H9 (cell line): ENCODE measurements at regions not wholly inside any gene's neighbourhood (a gene's known extent, or its start where the extent isn't known, plus 50 kb on each side); places are given as distances from the start of the nearest gene placed in this dataset.

Experiments
- DNase-seq: peaks from one replicate; pipeline ENCODE4 v3.0.0-alpha.2; 2017
- H2AFZ ChIP-seq: one replicate; pipeline ENCODE4 v1.6.1; 2013; ENCODE audit warnings: mild to moderate bottlenecking, low read length, control low read depth, moderate library complexity
- H2AK5ac ChIP-seq: 2 replicates; pipeline ENCODE4 v1.6.1; 2013; ENCODE audit warnings: low read length, control low read depth, mixed read lengths; ENCODE audit not compliant: insufficient read length
- H2BK120ac ChIP-seq: one replicate; pipeline ENCODE4 v1.6.1; 2013; ENCODE audit warnings: low read depth, mild to moderate bottlenecking, low read length, control low read depth, inconsistent platforms; ENCODE audit not compliant: poor library complexity, severe bottlenecking
- H2BK12ac ChIP-seq: 2 replicates; pipeline ENCODE4 v1.6.1; 2013; ENCODE audit warnings: low read length, control low read depth, mixed read lengths, low read depth; ENCODE audit not compliant: insufficient read length
- H2BK15ac ChIP-seq: 2 replicates; pipeline ENCODE4 v1.6.1; 2013; ENCODE audit warnings: low read depth, low read length, control low read depth
- H2BK20ac ChIP-seq: one replicate; pipeline ENCODE4 v1.6.1; 2013; ENCODE audit warnings: low read depth, mild to moderate bottlenecking, low read length, control low read depth, inconsistent platforms; ENCODE audit not compliant: poor library complexity, severe bottlenecking
- H2BK5ac ChIP-seq: 2 replicates; pipeline ENCODE4 v1.6.1; 2013; ENCODE audit warnings: low read length, control low read depth, mixed read lengths; ENCODE audit not compliant: insufficient read length
- H3K14ac ChIP-seq: 2 replicates; pipeline ENCODE4 v1.6.1; 2013; ENCODE audit warnings: low read length, control low read depth; ENCODE audit not compliant: insufficient read depth
- H3K18ac ChIP-seq: 2 replicates; pipeline ENCODE4 v1.6.1; 2013; ENCODE audit warnings: low read depth, mild to moderate bottlenecking, mixed read lengths, low read length, control low read depth; ENCODE audit not compliant: insufficient read length
- H3K23ac ChIP-seq: 2 replicates; pipeline ENCODE4 v1.6.1; 2013; ENCODE audit warnings: low read length, control low read depth, mixed read lengths, low read depth; ENCODE audit not compliant: insufficient read length
- H3K23me2 ChIP-seq: 2 replicates; pipeline ENCODE4 v1.6.1; 2013; ENCODE audit warnings: low read depth, mild to moderate bottlenecking, mixed read lengths, low read length, control low read depth; ENCODE audit not compliant: insufficient read length, poor library complexity, severe bottlenecking
- H3K27ac ChIP-seq: 2 replicates; pipeline ENCODE4 v1.5.1; 2013; ENCODE audit warnings: low read length, control low read depth, mixed read lengths, low read depth; ENCODE audit not compliant: insufficient read length
- H3K27me3 ChIP-seq: 2 replicates; pipeline ENCODE4 v1.6.1; 2013; ENCODE audit warnings: low read length, control low read depth, inconsistent platforms; ENCODE audit not compliant: insufficient read depth
- H3K4ac ChIP-seq: 2 replicates; pipeline ENCODE4 v1.6.1; 2013; ENCODE audit warnings: low read depth, mild to moderate bottlenecking, control low read depth, inconsistent platforms, low read length, moderate library complexity
- H3K4me1 ChIP-seq: 2 replicates; pipeline ENCODE4 v1.6.1; 2013; ENCODE audit warnings: low read length, control low read depth, inconsistent platforms; ENCODE audit not compliant: insufficient read depth
- H3K4me2 ChIP-seq: 2 replicates; pipeline ENCODE4 v1.6.1; 2013; ENCODE audit warnings: low read length, control low read depth, mixed read lengths; ENCODE audit not compliant: insufficient read length, insufficient read depth
- H3K56ac ChIP-seq: 2 replicates; pipeline ENCODE4 v1.6.1; 2013; ENCODE audit warnings: low read depth, mild to moderate bottlenecking, mixed read lengths, low read length, control low read depth; ENCODE audit not compliant: insufficient read length
- H3K79me1 ChIP-seq: 2 replicates; pipeline ENCODE4 v1.6.1; 2013; ENCODE audit warnings: low read depth, mild to moderate bottlenecking, moderate library complexity, low read length, control low read depth, inconsistent platforms; ENCODE audit not compliant: insufficient read depth, poor library complexity, severe bottlenecking
- H3K79me2 ChIP-seq: 2 replicates; pipeline ENCODE4 v1.6.1; 2013; ENCODE audit warnings: low read length, control low read depth, inconsistent platforms; ENCODE audit not compliant: insufficient read depth
- H3K9ac ChIP-seq: 2 replicates; pipeline ENCODE4 v1.6.1; 2013; ENCODE audit warnings: low read length, control low read depth, mixed read lengths; ENCODE audit not compliant: insufficient read length; ENCODE audit errors: extremely low read depth
- H3K9me3 ChIP-seq: one replicate; pipeline ENCODE4 v1.6.1; 2013; ENCODE audit warnings: low read depth, low read length, inconsistent platforms; ENCODE audit not compliant: control insufficient read depth
- H3T11ph ChIP-seq: one replicate; pipeline ENCODE4 v1.6.1; 2013; ENCODE audit warnings: mild to moderate bottlenecking, low read length, control low read depth, inconsistent platforms
- H4K20me1 ChIP-seq: one replicate; pipeline ENCODE4 v1.6.1; 2013; ENCODE audit not compliant: control insufficient read depth, insufficient read length, insufficient read depth
- H4K5ac ChIP-seq: 2 replicates; pipeline ENCODE4 v1.6.1; 2013; ENCODE audit warnings: low read depth, mild to moderate bottlenecking, mixed read lengths, low read length, control low read depth; ENCODE audit not compliant: insufficient read length
- H4K8ac ChIP-seq: replicated peaks from 2 replicates; pipeline ENCODE4 v1.6.1; 2013; ENCODE audit warnings: low read length, control low read depth, mixed read lengths, low read depth; ENCODE audit not compliant: insufficient read length
- H4K91ac ChIP-seq: 2 replicates; pipeline ENCODE4 v1.6.1; 2013; ENCODE audit warnings: low read depth, mild to moderate bottlenecking, moderate library complexity, mixed read lengths, low read length, control low read depth; ENCODE audit not compliant: insufficient read length
- H3K27ac Mint-ChIP-seq, 3 experiments: 2 replicates in 2 of 3; 3 replicates in 1 of 3; pipeline ENCODE4 v1.8.0; 2020 to 2021; ENCODE audit warnings: mixed read lengths in 3 of 3, mild to moderate bottlenecking in 1 of 3, moderate library complexity in 1 of 3
- H3K27me3 Mint-ChIP-seq: 2 replicates; pipeline ENCODE4 v1.8.0; 2021; ENCODE audit warnings: low read depth, mild to moderate bottlenecking, moderate library complexity, mixed read lengths
- H3K36me3 Mint-ChIP-seq, 3 experiments: 2 replicates in 2 of 3; 3 replicates in 1 of 3; pipeline ENCODE4 v1.8.0; 2020 to 2021; ENCODE audit warnings: low read depth in 3 of 3, mixed read lengths in 3 of 3; ENCODE audit not compliant: insufficient read depth in 1 of 3
- H3K4me1 Mint-ChIP-seq, 2 experiments: 2 replicates each; pipeline ENCODE4 v1.8.0; 2020; ENCODE audit warnings: mixed read lengths in 2 of 2
- H3K4me3 Mint-ChIP-seq, 2 experiments: 2 replicates in 1 of 2; 3 replicates in 1 of 2; pipeline ENCODE4 v1.8.0; 2020 to 2021; ENCODE audit warnings: mild to moderate bottlenecking in 2 of 2, mixed read lengths in 2 of 2, moderate library complexity in 1 of 2
- H3K9me3 Mint-ChIP-seq, 2 experiments: 2 replicates in 1 of 2; 3 replicates in 1 of 2; pipeline ENCODE4 v1.8.0; 2020; ENCODE audit warnings: mild to moderate bottlenecking in 2 of 2, mixed read lengths in 2 of 2, moderate library complexity in 1 of 2
- whole genome bisulfite sequencing: extraction: QIAGEN DNeasy Blood & Tissue Kit; methylation state at CpG from one replicate; pipeline ENCODE4 v1.1.7; 2013; ENCODE audit warnings: missing lambda C conversion rate, low lambda C conversion rate, mixed read lengths; ENCODE audit not compliant: insufficient read length; ENCODE audit errors: extremely low coverage; 5-methylcytosine and 5-hydroxymethylcytosine counted together
- TF ChIP-seq, protein P1 (sequence below): fragments of 200-600 bp; sonication (generic); conservative IDR thresholded peaks from 3 replicates; pipeline ENCODE4 v1.8.0; 2021; ENCODE audit warnings: antibody characterized with exemption, mild to moderate bottlenecking

DNA sequence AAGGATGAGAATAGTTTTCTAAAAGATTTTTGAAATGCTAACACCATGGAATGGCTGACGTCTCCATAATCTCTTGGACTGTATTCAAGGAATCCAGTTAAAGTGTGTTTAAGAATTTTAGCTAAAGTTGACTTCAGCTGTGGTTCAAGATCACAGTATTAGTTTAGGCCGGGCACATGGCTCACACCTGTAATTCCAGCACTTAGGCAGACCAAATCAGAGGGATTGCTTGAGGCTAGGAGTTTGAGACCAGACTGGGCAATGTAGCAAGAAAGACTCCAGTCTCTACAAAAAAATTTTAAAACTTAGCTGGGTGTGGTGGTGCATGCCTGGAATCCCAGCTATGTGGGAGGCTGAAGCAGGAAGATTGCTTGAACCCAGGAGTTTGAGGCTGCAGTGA is 68.2 kb downstream of the RFPL4B start:
- Histone ChIP-seq H2BK5ac (no peak overlapping the region), H3K27ac (no peak overlapping the region), H4K20me1 (no peaks in the 10 kb centered on the region), H2AK5ac (no peak overlapping the region), H2BK12ac (no peak overlapping the region), H3K27me3 (no peaks in the 10 kb centered on the region), H2AFZ (no peak overlapping the region), H4K5ac (no peak overlapping the region), H3K4me2 (no peak overlapping the region), H2BK20ac (no peak overlapping the region), H3K9me3 (no peaks in the 10 kb centered on the region), H3K14ac (no peak overlapping the region), H3K56ac (no peak overlapping the region), H3T11ph (no peak overlapping the region), H3K23me2 (no peaks in the 10 kb centered on the region), H3K18ac (no peak overlapping the region), H3K79me1 (no peaks in the 10 kb centered on the region), H4K91ac (no peak overlapping the region), H4K8ac (no peak overlapping the region), H3K4ac (no peak overlapping the region), H3K23ac (no peak overlapping the region), H2BK15ac (no peak overlapping the region), H3K9ac (no peak overlapping the region), H3K79me2 (no peaks in the 10 kb centered on the region), H2BK120ac (no peak overlapping the region), H3K4me1 (no peaks in the 10 kb centered on the region)
- Mint-ChIP-seq H3K27ac (no peak overlapping the region; a peak in 1 of 7 replicates), H3K36me3 (peaks cover 0 to 4% (median 0%) of the 10 kb centered on the region in 3 experiments; a peak in 2 of 7 replicates), H3K4me3 (no peak overlapping the region), H3K27me3 (no peaks in the 10 kb centered on the region), H3K9me3 (peaks cover 3 to 9% of the 10 kb centered on the region in 2 experiments; a peak in 3 of 5 replicates), H3K4me1 (no peaks in the 10 kb centered on the region)
- DNase-seq, result no peak
- TF ChIP-seq, protein P1, sequence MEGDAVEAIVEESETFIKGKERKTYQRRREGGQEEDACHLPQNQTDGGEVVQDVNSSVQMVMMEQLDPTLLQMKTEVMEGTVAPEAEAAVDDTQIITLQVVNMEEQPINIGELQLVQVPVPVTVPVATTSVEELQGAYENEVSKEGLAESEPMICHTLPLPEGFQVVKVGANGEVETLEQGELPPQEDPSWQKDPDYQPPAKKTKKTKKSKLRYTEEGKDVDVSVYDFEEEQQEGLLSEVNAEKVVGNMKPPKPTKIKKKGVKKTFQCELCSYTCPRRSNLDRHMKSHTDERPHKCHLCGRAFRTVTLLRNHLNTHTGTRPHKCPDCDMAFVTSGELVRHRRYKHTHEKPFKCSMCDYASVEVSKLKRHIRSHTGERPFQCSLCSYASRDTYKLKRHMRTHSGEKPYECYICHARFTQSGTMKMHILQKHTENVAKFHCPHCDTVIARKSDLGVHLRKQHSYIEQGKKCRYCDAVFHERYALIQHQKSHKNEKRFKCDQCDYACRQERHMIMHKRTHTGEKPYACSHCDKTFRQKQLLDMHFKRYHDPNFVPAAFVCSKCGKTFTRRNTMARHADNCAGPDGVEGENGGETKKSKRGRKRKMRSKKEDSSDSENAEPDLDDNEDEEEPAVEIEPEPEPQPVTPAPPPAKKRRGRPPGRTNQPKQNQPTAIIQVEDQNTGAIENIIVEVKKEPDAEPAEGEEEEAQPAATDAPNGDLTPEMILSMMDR, result no peak
- WGBS, result no CpG with 5 or more reads among the region's 2 CpGs
